ENCODE measurements at regions not wholly inside any gene's neighbourhood (a gene's known extent, or its start where the extent isn't known, plus 50 kb on each side); places are given as distances from the start of the nearest gene placed in this dataset.

DNA sequence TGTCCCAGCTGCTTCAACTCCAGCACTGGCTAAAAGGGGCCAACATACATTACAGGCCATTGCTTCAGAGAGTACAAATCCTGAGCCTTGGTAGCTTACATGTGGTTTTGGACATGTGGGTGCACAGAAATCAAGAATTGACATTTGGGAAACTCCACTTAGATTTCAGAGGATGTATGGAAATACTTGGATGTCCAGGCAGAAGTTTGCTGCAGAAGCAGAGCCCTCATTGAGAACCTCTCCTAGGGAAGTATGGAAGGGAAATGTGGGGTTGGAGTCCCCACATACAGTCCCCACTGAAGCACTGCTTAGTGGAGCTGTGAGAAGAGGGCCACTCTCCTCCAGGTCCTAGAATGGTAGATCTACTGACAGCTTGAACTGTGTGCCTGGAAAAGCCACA is 218.0 kb upstream of the CWC22 start:
- TF ChIP-seq CTCF (IDR thresholded peaks at IDR 0.05; ENCODE audit: low read depth, low read length, missing control alignments): no peak
- in situ Hi-C loops (cut with HindIII; ENCODE audit: low pct_ligation_motif_present, low sequenced_read_pairs): no loop called here
- no peak for DNase-seq
- Histone ChIP-seq H3K4me3 (ENCODE audit: low read depth, low read length) (no peak overlapping the region), H3K36me3 (replicated peaks) (no peaks in the 10 kb centered on the region), H3K27me3 (replicated peaks) (no peaks in the 10 kb centered on the region), H3K27ac (no peak overlapping the region)

GRCh38 chr2:180222644-180223043 is 215.5 kb upstream of the CWC22 start:
- no peaks in the 10 kb centered on the region for H3K27me3 ChIP-seq (replicated peaks)
- TF ChIP-seq CTCF (IDR thresholded peaks at IDR 0.05; ENCODE audit: low read depth, low read length, missing control alignments): no peak
- in situ Hi-C loops (cut with HindIII; ENCODE audit: low pct_ligation_motif_present, low sequenced_read_pairs): no loop called here
- no peak overlapping the region for H3K4me3 ChIP-seq (ENCODE audit: low read depth, low read length)
- DNase-seq: peak; percentile 33
- H3K27ac ChIP-seq: no peak overlapping the region
- H3K36me3 ChIP-seq (replicated peaks): no peaks in the 10 kb centered on the region

GRCh38 chr2:180219491-180219890 is 212.4 kb upstream of the CWC22 start:
- no peaks in the 10 kb centered on the region for H3K36me3 ChIP-seq (replicated peaks)
- H3K27me3 ChIP-seq (replicated peaks): no peaks in the 10 kb centered on the region
- no peak for TF ChIP-seq CTCF (IDR thresholded peaks at IDR 0.05; ENCODE audit: low read depth, low read length, missing control alignments)
- in situ Hi-C loops (cut with HindIII; ENCODE audit: low pct_ligation_motif_present, low sequenced_read_pairs): no loop called here
- no peak overlapping the region for H3K4me3 ChIP-seq (ENCODE audit: low read depth, low read length)
- H3K27ac ChIP-seq: no peak overlapping the region
- DNase-seq: no peak

GRCh38 chr2:180208841-180209240 is 201.7 kb upstream of the CWC22 start:
- TF ChIP-seq CTCF (IDR thresholded peaks at IDR 0.05; ENCODE audit: low read depth, low read length, missing control alignments): no peak
- no peaks in the 10 kb centered on the region for H3K36me3 ChIP-seq (replicated peaks)
- in situ Hi-C loops (cut with HindIII; ENCODE audit: low pct_ligation_motif_present, low sequenced_read_pairs): no loop called here
- H3K27me3 ChIP-seq (replicated peaks): no peaks in the 10 kb centered on the region
- peak; percentile 38 for DNase-seq
- no peak overlapping the region for H3K27ac ChIP-seq
- no peak overlapping the region for H3K4me3 ChIP-seq (ENCODE audit: low read depth, low read length)

DNA sequence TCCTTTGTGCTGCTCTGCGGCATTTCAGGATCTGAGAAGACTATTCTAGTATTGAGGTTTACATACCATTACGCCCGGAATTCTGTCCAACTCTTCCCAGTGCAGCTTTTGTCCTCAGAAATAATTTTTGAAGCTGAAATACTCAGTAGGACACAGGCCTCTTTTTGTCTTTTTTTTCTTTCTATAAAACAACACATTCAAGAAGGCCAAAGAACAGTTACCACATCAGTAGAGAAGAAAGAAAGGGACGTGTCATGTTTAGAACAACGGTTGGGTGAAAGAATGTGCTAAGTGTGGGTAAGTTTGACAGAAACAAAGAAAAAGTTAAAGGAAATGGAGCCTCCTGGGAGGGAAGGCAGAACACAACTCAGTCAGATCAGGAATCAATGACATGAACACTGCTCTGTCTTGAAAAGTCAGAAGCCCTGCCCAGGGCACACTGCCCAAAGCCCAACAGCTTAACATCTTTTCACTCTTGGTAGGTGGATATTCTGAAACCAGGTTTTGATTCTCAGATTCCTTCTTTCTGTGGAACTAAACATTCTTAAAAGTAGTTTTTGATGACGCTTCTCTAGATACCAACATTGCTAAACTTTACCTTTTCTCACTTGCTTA is 198.6 kb upstream of the CWC22 start:
- Histone ChIP-seq H3K36me3 (replicated peaks) (no peaks in the 10 kb centered on the region), H3K27me3 (replicated peaks) (no peaks in the 10 kb centered on the region), H3K27ac (no peak overlapping the region), H3K4me3 (ENCODE audit: low read depth, low read length) (no peak overlapping the region)
- in situ Hi-C loops (cut with HindIII; ENCODE audit: low pct_ligation_motif_present, low sequenced_read_pairs): no loop called here
- no peak for DNase-seq
- TF ChIP-seq CTCF (IDR thresholded peaks at IDR 0.05; ENCODE audit: low read depth, low read length, missing control alignments): no peak

DNA sequence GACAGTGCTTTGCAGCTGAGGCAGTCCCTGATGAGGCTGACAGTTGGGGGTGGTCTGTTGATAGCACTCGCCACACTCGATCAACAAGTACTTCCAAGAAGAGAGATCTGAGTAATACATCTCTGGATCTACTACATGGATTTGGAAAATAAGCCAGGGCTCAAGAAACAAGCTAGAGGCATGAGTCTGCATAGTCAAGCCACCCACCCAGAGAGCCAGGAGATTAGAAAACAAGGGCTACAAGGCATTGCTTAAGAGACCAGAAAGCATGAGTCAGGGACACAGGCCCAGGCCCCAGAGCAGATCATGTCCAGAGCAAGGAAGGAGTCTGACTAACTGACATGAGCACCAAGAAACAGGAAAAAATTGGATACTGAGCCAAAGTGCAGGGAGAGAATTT is 196.9 kb upstream of the CWC22 start:
- DNase-seq: peak; percentile 71

More for the DNA sequence above, 196.9 kb upstream of the CWC22 start:
- in situ Hi-C loops (cut with HindIII; ENCODE audit: low pct_ligation_motif_present, low sequenced_read_pairs): no loop called here
- Histone ChIP-seq H3K36me3 (replicated peaks) (no peaks in the 10 kb centered on the region), H3K27ac (no peak overlapping the region), H3K27me3 (replicated peaks) (no peaks in the 10 kb centered on the region), H3K4me3 (ENCODE audit: low read depth, low read length) (no peak overlapping the region)
- TF ChIP-seq CTCF (IDR thresholded peaks at IDR 0.05; ENCODE audit: low read depth, low read length, missing control alignments): no peak

Measured in brain microvascular endothelial cell (primary cell).